Vagina (tissue), 2 donors: ENCODE measurements at regions not wholly inside any gene's neighbourhood (a gene's known extent, or its start where the extent isn't known, plus 50 kb on each side); places are given as distances from the start of the nearest gene placed in this dataset.

Experiments
- CTCF ChIP-seq, 3 experiments: fragments of 450-650 bp in 2 of 3; fragments of 200-600 bp in 1 of 3; sonication (generic) in 1 of 3; IDR thresholded peaks; one replicate each; pipeline ENCODE4 v1.5.1; 2017 to 2019; ENCODE audit warnings: antibody characterized with exemption in 3 of 3, mild to moderate bottlenecking in 2 of 3, moderate library complexity in 2 of 3
- POLR2A ChIP-seq, 2 donors: fragments of 450-650 bp; IDR thresholded peaks; one replicate each; pipeline ENCODE4 v1.6.1; 2017; ENCODE audit warnings: antibody characterized with exemption in 2 of 2, mild to moderate bottlenecking in 2 of 2, moderate library complexity in 2 of 2

- TF ChIP-seq POLR2A (IDR thresholded peaks at IDR 0.05): no peak
- TF ChIP-seq CTCF (IDR thresholded peaks at IDR 0.05): no peak
Observed at GRCh38 chr9:78438780-78439179, 141.9 kb downstream of the PSAT1 start.
